ENCODE measurements at regions not wholly inside any gene's neighbourhood (a gene's known extent, or its start where the extent isn't known, plus 50 kb on each side); places are given as distances from the start of the nearest gene placed in this dataset.

DNA sequence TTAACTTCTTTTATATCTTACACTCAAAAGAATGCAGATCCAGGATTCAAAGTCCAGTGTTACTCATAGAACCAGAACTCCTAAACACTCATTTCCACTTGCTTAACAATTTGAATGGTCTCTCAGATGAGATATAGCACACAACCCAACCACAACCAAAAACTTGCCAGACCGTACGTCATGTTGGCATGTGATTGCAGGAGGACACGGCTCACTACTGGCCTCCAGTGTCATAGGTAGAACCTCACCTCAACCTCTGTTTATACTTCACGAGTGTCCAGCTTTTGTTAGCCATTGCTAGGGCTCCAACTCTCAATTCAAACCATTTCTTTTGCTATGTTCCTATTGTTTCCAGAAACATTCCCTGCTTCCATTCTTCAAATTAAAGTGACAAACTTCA is 58.5 kb upstream of the PDGFD start:
- TF ChIP-seq, protein P1, sequence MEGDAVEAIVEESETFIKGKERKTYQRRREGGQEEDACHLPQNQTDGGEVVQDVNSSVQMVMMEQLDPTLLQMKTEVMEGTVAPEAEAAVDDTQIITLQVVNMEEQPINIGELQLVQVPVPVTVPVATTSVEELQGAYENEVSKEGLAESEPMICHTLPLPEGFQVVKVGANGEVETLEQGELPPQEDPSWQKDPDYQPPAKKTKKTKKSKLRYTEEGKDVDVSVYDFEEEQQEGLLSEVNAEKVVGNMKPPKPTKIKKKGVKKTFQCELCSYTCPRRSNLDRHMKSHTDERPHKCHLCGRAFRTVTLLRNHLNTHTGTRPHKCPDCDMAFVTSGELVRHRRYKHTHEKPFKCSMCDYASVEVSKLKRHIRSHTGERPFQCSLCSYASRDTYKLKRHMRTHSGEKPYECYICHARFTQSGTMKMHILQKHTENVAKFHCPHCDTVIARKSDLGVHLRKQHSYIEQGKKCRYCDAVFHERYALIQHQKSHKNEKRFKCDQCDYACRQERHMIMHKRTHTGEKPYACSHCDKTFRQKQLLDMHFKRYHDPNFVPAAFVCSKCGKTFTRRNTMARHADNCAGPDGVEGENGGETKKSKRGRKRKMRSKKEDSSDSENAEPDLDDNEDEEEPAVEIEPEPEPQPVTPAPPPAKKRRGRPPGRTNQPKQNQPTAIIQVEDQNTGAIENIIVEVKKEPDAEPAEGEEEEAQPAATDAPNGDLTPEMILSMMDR (IDR thresholded peaks at IDR 0.05), result no peak
- TF ChIP-seq POLR2AphosphoS5 (IDR thresholded peaks at IDR 0.05; ENCODE audit: insufficient read depth in 1 of 2, low read depth in 1 of 2), result no peak
- no peak for TF ChIP-seq POLR2A (IDR thresholded peaks at IDR 0.05)
